HG02885 (cell line): ENCODE measurements at regions not wholly inside any gene's neighbourhood (a gene's known extent, or its start where the extent isn't known, plus 50 kb on each side); places are given as distances from the start of the nearest gene placed in this dataset.
"Not testable (repeated sequence)": the region's sequence is repeated elsewhere in the genome, so short reads cannot be mapped to it uniquely, and the experiment has no call there.

Source experiments
- ATAC-seq: cut with Tn5 transposase; IDR thresholded peaks from one replicate; pipeline ENCODE4 v1.9.1; 2021; ENCODE audit warnings: mild to moderate bottlenecking; ENCODE audit not compliant: unreplicated experiment, poor library complexity

DNA sequence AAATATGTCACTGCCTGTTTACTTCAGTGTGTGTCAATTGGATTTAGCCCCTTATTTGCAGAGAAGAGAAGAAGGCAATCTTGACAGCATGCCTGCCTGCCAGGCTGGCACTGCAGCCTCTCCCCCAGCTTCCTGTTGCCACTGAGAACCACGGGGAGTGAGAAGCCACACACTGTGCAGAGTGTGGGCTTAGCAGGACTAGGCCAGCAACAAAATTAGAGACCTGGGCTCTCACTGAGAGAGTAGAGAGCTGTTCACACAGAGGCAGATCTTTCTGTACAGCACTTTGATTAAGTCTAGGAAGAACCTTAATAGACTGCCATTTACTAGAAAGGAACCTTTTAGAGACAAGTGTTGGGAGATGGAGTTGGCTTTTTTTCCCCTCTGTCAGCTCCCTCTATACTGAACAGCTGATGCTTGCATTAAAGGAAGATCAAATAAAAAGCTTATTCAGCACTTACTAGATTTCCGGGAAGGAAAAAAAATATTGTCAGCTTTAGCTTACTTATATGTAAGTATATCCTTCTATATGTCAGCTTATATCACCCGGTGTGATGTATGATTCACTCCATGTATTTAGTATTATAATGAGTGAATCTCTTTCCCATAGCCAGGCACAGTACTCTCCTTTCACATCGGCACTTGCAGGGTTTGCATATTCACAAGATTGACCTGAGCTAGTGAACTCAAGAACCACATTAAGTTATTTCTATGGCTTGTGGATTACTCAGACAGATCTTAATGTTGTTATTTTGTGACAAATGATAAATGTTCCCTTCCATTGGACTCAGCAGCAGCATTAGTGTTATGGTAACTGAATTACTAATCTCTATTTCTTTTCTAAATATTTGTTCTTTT is 851.0 kb upstream of the EPHA7 start:
- ATAC-seq, result no peak

DNA sequence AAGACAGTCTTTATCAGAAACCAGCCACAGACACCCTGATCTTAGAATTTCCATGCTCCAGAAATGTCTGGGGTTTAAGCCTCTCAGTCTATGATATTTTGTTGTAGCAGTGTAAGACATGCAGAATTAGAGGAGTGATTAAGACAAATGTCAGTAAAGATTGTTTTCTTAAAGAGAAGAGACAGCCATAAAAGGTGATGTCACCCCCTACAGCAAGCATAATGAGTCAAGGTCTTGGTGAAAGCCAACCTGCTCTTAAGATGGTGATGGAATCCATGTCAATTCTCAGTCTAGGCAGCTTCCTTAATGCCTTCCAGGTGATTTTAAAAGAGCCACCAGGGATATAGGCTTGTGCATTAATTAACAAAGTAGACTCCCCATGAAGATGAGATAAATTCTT is 849.9 kb upstream of the EPHA7 start:
- ATAC-seq, result no peak

DNA sequence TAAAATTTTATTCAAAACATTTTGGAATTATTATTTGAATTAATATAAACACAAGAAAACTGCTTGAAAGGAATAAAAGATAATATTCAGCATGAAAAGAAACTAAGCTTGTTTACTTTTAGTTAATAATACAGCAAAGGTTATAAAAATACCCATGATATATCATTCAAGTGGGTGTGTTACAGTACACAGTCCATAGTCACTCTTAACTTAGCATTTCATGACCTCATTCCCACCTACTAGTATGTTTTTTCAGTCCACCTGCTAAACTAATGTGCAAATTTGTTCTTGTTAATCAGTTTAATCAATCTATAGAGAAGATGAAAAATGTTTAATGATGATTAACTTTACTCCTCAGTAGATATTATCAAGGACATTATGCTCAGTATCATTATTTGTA is 841.4 kb upstream of the EPHA7 start:
- ATAC-seq, result no peak

DNA sequence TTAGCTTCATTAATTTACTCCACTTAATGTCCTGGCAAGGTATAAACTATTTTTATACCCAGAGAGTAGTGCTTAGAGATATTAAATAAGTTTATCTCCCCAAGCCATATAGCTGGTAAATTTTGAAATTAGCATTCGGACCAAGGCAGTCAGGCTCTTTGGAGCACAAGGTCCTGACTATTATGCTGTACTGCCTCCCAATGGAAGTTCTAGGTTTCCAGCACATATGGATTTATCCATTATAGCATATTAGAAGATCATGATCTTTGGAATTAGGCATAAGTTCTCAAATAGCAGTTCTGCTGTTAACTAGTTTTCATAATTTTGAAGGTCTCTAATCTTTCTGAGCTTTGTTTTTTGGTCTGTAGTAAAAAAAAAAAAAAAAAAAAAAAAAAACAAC is 835.3 kb upstream of the EPHA7 start:
- no peak for ATAC-seq

DNA sequence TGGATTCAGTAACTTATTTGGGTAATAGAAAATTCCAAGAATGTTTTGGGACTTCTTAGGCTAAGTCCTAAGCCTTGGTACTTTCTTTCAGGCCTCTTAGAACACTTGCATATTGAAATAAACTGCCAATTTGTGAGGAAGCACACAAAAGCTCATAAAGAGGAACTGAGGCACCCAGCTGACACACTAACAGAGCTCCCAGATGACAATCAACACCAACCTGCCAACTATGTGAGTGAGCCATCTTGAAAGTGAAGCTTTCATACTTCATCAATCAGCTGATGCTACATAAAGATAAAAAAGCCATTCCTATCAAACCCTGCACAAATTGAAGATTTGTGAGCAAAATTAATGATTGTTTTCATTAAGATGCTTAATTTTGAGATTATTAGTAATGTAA is 832.5 kb upstream of the EPHA7 start:
- no peak for ATAC-seq

DNA sequence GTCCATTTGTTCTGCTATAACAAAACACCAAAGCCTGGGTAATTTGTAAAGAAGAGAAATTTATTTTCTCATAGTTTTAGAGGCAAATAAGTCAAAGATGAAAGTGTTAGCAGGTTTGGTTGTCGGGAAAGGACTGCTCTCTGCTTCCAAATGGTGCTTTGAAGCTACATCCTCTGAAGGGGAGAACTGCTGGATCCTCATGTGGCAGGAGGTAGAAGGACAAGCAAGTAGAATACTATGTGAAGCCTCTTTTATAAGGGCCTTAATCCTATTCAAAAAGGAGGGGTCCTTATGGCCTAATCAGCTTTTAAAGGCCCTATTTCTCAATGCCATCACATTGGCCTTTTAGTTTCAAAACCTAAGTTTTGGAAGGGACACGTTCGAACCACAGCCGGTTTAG is 826.0 kb upstream of the EPHA7 start:
- ATAC-seq, result no peak

DNA sequence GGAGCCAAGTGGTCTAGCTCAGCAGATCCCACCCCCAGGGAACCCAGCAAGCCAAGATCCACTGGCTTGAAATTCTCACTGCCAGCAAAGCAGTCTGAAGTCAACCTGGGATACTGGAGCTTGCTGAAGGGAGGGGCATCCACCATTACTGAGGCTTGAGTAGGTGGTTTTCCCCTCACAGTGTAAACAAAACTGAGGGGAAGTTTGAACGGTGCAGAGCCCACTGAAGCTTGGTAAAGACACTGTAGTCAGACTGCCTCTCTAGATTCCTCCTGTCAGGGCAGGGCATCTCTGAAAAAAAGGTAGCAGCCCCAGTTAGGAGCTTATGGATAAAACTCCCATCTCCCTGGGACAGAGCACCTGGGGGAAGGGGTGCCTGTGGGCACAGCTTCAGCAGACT is 819.5 kb upstream of the EPHA7 start:
- ATAC-seq, result no peak

DNA sequence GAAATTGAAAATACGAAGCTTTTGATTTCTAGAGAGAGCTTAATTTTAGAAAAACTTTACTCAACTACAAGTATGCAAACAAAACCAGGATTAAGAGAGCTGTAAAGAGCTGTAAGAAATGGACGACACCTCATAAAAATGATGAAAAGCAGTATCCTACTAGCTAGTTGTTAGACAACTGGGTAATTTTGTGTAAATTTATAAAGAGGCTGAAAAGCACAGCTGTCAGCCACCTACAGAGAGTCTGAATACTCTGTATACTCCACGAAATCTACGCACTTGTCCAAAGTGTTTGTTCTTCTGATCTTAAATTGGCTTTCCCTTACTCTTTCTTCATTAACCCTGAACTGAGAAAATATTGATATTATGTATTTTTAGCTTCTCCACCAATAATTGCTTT is 808.4 kb upstream of the EPHA7 start:
- no peak for ATAC-seq

DNA sequence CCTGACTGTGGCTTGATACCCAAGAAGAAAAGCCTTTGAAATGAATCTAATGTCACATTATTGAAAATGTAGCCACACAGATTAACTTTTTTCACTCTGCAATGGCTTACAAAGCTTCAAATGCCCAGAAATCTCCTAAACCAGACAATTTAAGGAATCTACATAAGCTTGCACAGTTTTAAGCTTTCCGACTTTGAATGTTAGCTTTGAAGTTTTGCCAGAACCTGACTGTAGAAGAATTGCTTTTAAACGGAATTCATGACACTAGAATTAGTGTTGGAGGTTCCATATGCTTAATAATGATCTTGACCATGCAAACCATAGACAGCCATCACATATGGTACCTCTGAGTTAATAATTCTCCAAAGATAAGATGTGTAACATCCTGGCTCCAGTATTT is 798.5 kb upstream of the EPHA7 start:
- no peak for ATAC-seq

DNA sequence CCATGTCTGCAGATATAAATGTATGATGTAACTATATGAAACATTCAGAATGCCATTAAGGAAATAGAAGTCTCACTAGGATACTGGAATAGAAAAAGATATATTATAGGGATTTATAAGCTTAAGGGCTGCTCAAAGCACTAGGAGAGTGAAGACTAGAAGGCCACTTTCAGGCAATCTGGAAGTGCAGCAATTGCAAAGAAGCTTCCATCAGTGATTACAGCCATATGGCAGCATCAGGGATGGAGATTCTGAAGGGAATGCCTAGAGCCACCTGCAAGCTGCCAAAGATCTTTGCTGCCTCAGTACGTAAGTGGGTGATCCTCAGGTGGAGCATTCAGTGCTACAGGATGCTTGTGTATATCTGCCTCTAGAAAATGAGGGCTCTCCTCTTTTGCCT is 796.2 kb upstream of the EPHA7 start:
- no peak for ATAC-seq

DNA sequence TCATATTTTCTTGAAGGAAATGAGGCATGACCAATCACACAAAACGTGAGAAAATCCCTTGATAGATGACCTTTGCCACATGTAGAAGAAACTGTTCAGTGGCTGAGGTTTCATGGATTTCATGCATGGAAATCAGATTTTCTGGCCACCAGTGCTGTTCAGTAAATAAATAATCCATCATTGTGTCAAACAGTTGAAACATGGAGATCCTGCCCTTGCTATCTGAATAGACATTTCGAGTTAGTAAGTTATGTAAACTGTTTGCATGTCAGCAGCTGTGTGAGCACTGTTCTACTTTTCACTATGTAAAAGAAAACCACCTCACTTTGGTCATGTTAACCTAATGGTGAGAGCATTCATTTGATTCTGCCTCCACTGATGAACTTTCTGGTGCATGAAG is 793.9 kb upstream of the EPHA7 start:
- ATAC-seq, result no peak

DNA sequence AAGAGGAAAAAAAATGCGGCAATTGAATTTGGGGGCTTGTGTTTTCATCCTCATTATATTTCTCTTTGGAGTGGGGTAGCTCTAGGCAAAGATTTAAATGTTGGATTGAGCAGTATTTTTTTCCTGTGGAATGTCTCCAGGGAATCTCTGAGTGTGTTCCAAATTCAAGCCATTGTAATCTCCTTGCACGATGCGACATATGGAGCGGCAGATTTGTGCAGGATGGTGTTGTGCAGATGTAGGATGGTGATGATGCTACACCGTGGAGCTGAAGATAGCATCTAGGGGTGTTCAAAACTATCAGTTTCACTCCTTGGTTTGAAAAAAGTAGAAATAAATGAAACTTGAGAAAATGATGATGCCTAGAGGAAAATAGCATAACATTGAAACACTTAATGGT is 777.5 kb upstream of the EPHA7 start:
- no peak for ATAC-seq

DNA sequence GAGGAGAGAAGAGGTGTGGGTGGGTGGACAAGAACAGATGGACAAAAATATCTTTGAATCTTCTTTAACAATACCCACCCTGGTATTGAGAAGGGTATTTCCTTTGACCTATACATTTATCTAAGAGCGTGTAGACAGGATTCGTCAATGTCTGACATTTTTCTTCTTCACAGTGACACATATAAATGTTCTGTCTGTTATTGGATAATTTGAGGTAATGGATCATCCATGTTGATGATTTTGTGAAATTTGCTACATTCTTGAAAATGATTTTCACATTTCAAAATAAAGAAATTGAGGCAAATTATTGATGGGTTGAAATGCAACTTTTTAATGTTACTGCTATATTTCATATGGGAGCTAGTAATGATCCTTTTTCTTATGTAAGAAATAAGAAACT is 770.7 kb upstream of the EPHA7 start:
- no peak for ATAC-seq

DNA sequence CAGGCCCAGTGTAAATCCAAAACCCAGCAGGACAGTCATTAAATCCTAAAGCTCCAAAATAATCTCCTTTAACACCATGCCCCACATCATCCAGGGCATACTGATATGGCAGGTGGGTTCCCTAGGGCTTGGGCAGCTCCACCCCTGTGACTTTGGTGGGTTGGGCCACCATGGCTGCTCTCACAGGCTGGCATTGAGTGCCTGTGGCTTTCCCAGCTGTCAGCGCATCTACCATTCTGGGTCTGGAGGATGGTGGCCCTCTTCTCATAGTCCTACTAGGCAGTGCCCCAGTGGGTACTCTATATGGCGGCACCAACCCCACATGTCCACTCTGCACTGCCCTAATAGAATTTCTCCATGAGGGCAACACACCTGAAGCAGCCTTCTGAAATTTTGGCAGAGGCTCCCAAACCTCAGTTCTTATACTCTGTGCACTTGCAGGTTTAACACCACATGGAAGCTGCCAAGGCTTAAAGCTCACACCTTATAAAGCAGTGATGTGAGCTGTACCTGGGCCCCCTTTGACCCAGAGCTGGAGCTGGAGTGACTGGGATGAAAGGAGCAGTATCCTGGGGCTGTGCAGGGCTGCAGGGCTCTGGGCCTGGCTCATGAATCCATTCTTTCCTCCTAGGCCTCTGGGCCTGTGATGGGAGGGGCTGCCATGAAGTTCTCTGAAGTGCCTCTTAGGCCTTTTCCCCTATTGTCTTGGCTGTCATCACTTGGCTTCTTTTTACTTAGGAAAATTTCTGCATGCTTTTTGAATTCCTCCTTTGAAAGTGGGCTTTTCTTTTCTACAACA is 765.5 kb upstream of the EPHA7 start:
- ATAC-seq, result no peak

DNA sequence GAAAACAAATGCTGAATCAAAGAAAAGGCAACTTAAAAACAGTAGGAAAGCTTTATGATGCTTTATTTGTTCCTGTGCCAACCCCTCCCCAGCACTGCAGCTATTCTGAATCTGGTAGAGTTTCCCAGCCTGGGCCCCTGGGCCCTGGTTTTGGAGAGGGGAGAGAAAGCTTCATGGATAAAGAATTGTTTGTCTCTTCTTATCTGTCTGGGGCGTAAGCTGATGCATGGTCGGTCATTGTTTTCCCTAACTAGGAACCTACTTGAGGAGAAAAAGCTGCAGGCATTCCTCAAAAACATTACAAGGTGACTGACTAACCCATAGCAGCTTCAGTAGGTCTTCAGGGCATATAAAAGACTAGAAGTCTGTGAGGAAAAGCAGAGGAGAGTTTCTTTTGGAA is 758.1 kb upstream of the EPHA7 start:
- ATAC-seq, result no peak

DNA sequence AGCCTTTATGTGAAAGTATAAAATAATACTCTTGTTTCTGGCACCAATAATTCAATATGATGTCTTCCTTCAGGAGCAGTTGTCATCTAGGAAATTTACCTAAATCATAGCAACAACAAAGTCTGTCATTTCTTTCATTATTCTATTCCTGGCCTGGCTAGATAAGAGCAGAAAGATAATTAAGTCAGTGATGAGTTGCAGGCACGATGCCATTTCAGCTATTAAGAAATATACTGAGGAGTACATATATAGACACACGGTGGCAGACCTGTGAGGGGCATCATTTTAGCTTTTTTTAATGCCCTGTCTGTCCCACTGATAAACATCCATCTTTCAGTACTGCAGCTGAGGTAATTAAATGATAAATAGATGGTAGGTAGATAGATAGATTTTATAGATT is 756.1 kb upstream of the EPHA7 start:
- no peak for ATAC-seq

DNA sequence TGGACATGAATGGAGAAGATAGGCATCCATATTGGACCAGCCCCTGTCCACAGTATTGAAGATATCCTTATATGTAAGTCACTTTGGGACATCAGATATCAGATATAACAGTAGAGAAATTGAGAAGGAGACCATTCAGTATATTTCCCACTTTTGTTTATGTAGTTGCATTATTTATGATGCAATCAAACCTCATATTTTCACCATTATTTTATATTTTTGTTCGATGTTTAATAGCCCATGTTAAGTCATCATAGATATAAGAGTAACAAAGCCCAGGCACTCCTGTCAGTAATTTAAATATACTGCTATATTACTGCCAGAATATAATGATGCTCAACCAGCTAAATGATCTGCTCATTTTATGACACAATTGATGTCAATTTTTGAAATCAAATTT is 744.5 kb upstream of the EPHA7 start:
- no peak for ATAC-seq

DNA sequence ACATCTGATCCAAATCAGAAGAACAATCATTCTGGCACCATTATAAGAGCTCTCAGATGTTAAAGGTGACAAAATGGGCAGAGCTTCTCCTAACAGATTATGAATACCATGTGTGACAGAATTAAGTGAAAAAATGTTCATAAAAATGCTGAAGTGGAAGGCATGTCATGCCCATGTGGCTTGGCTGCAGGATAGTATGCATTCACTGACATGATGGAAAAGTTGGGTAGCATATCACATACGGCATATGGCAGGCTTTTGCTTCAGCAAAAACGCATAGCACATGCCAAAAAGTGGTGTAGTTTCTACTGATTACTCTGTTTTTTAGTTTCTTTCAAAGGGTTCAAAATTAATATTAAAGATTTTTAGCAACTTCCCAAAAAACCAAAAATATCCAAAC is 731.5 kb upstream of the EPHA7 start:
- ATAC-seq, result no peak

DNA sequence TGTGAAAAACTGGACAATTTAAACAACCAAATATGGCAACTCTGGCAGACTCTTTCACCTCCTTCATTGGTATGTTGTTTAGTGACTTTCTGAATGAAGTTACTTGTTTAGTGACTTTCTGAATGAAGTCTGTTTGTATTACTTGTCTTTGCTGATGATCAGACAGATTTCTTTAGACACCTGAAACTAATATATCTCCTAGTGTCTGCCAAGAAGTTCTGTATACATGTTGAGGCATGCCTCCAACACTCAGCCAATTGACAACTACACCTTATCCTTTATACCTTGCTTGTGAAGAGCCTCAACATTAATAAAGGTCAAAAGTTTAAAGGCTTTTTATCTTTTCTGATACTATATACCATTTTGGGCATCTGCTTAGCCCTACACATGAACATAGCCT is 725.4 kb upstream of the EPHA7 start:
- ATAC-seq, result no peak

DNA sequence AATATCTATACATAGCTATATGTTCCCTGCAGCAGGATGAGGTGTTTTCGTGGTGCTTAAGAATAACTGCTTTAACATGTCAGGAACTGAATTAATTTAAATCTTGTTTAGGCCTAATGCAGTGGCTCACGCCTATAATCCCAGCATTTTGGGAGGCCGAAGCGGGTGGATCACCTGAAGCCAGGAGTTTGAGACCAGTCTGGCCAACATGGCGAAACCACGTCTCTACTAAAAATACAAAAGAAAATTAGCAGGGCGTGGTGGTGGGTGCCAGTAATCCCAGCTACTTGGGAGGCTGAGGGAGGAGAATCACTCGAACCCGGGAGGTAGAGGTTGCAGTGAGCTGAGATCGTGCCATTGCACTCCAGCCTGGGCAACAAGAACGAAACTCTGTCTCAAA is 717.8 kb upstream of the EPHA7 start:
- ATAC-seq, result not testable (repeated sequence)

DNA sequence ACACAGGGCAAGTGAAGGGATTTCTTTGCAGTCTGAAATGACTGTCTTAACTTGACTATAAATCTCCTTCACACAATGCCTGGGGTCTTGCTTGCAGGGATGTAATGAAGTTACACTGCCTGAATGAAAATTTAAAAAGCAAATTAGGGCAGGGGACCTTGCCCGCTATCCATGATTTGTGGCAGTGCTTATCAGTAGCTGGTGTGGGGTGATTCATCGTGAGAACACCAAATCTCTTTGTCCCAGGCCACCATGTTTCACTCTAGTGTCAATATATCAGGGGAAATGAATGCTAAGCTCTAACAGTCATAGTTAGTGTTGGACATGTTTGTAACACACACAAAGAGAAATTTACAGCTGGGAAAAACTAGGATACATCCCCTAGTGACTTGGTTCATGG is 713.7 kb upstream of the EPHA7 start:
- no peak for ATAC-seq

DNA sequence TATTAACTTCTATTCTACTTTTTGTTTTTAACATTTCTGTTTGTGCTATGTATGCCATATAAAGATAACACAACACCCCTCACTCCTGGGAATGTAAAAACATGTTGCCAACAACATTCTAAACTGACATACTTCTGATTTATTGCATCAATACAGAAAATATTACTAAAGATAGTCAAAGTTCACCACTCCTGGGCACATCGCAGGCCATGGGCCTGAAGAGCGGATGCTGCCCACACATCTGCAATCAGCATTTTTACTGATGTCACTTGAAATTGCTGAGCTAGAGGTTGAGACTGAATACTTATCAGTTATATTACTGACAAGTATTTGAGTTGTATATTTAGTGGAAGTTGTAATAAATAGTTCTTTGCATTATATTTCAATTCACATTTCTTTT is 711.9 kb upstream of the EPHA7 start:
- ATAC-seq, result no peak
